ENCODE measurements at regions not wholly inside any gene's neighbourhood (a gene's known extent, or its start where the extent isn't known, plus 50 kb on each side); places are given as distances from the start of the nearest gene placed in this dataset.

- no peak for DNase-seq (ENCODE audit: low read depth in 2 of 2)
Measured at GRCh38 chr2:44879269-44880124, 62.0 kb upstream of the SIX3 start.

- DNase-seq (ENCODE audit: low read depth in 2 of 2) = no peak
Measured at GRCh38 chr2:44880125-44880483, 61.4 kb upstream of the SIX3 start.

- no peak for DNase-seq (ENCODE audit: low read depth in 2 of 2)
Measured at GRCh38 chr2:44881856-44882255, 59.6 kb upstream of the SIX3 start.

GRCh38 chr2:44883356-44883755 is 58.1 kb upstream of the SIX3 start:
- no peak for DNase-seq (ENCODE audit: low read depth in 2 of 2)

- no peak for DNase-seq (ENCODE audit: low read depth in 2 of 2)
Measured at GRCh38 chr2:44884231-44884630, 57.3 kb upstream of the SIX3 start.

- no peak for DNase-seq (ENCODE audit: low read depth in 2 of 2)
Measured at GRCh38 chr2:44884677-44885076, 56.8 kb upstream of the SIX3 start.

- DNase-seq (ENCODE audit: low read depth in 2 of 2) = no peak
Measured at GRCh38 chr2:44886414-44886813, 55.1 kb upstream of the SIX3 start.

- DNase-seq (ENCODE audit: low read depth in 2 of 2) = no peak
Measured at GRCh38 chr2:44889096-44889495, 52.4 kb upstream of the SIX3 start.

Data from stimulated activated CD8-positive, alpha-beta memory T cell treated with anti-CD3 and anti-CD28 coated beads, Interleukin-2, amount 100 ng/mL, for 48 hours (primary cell).